ENCODE measurements at regions not wholly inside any gene's neighbourhood (a gene's known extent, or its start where the extent isn't known, plus 50 kb on each side); places are given as distances from the start of the nearest gene placed in this dataset.

DNA sequence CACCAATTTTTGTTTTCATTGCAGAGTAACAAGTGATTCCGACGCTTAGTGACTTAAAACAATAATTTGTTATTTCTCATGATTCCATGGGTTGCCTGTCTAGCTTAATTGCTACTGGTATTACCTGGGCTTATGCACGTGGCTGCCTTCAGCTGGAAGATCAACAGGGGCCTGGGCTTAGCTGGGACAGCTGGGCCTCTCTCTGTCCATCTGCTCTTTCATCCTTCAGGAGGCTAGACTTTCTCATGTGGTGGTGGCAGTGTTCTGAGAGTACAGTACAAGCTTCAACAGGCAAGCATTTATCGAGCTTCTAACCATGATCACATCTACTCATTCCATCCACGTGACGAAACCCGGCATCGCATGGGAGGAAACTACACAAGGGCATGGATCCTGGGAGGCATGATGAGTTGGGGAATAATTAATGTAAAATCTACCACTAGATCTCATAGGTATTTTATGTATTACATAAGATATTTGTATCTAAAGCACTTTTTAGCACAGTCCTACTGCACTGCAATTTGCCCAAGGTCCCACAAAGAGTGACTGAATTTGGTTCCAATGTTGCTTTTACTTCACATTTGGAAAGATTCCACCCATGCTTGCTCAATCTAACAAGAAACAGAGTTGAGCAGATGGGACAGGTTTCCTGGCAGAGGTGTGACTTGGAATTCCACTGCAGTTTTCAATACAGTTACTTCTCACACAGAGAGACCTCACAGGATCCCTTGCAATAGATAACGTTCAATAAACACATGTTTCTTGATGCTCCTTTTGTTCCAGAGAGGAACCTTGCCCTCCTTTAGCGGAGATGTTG lies 153.1 kb upstream of the FRMD6 start:
- Histone ChIP-seq H3K27me3 (ENCODE audit: low read length) (no peaks in the 10 kb centered on the region), H3K4me3 (ENCODE audit: insufficient read depth, low read length, poor library complexity, severe bottlenecking) (no peak overlapping the region), H4K20me1 (ENCODE audit: low read depth, low read length) (no peaks in the 10 kb centered on the region), H3K79me2 (ENCODE audit: insufficient read depth, low read length) (no peaks in the 10 kb centered on the region), H3K27ac (ENCODE audit: low read depth, low read length) (no peak overlapping the region), H2AFZ (ENCODE audit: low read depth, low read length, severe bottlenecking) (no peak overlapping the region), H3K9me3 (ENCODE audit: insufficient read depth, low read length) (no peaks in the 10 kb centered on the region; the same call in 1 of the 2 replicates), H3K4me2 (ENCODE audit: low read depth, low read length, poor library complexity, severe bottlenecking) (no peak overlapping the region), H3K36me3 (ENCODE audit: low read length) (no peaks in the 10 kb centered on the region), H3K9ac (ENCODE audit: low read length) (no peak overlapping the region), H3K9me2 (replicated peaks; ENCODE audit: insufficient read depth, low read length) (no peaks in the 10 kb centered on the region), H3F3A (ENCODE audit: insufficient read depth) (no peaks in the 10 kb centered on the region)
- TF ChIP-seq, protein P1, sequence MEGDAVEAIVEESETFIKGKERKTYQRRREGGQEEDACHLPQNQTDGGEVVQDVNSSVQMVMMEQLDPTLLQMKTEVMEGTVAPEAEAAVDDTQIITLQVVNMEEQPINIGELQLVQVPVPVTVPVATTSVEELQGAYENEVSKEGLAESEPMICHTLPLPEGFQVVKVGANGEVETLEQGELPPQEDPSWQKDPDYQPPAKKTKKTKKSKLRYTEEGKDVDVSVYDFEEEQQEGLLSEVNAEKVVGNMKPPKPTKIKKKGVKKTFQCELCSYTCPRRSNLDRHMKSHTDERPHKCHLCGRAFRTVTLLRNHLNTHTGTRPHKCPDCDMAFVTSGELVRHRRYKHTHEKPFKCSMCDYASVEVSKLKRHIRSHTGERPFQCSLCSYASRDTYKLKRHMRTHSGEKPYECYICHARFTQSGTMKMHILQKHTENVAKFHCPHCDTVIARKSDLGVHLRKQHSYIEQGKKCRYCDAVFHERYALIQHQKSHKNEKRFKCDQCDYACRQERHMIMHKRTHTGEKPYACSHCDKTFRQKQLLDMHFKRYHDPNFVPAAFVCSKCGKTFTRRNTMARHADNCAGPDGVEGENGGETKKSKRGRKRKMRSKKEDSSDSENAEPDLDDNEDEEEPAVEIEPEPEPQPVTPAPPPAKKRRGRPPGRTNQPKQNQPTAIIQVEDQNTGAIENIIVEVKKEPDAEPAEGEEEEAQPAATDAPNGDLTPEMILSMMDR (IDR thresholded peaks at IDR 0.05; ENCODE audit: insufficient read depth, low read length, poor library complexity, severe bottlenecking) = no peak
- no peak for TF ChIP-seq EZH2phosphoT487 (conservative IDR thresholded peaks at IDR 0.05; ENCODE audit: low read length)

DNA sequence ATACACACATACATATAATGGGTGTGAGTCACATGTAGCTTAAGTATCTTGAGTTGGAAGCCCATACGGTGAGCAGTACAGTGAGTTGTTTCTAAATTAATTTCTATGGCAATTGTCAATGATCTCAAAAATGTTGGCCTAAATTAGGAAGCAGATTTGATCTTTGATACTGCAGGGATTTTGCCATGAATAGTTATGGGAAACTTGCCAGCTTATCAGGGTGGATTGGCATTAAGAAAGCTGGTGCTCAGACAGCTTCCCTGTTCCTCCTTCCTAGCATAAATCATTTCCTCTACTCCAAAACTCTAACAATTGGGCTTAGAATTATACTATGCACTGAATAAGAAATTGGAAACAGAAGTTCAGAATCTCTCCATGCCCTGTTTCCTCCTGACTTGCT lies 150.9 kb upstream of the FRMD6 start:
- Histone ChIP-seq H3K9ac (ENCODE audit: low read length) (no peak overlapping the region), H3K9me2 (replicated peaks; ENCODE audit: insufficient read depth, low read length) (no peaks in the 10 kb centered on the region), H4K20me1 (ENCODE audit: low read depth, low read length) (no peaks in the 10 kb centered on the region), H3K4me3 (ENCODE audit: insufficient read depth, low read length, poor library complexity, severe bottlenecking) (no peak overlapping the region), H3K36me3 (ENCODE audit: low read length) (no peaks in the 10 kb centered on the region), H3K79me2 (ENCODE audit: insufficient read depth, low read length) (no peaks in the 10 kb centered on the region), H3K27ac (ENCODE audit: low read depth, low read length) (no peak overlapping the region), H3K27me3 (ENCODE audit: low read length) (no peaks in the 10 kb centered on the region), H3K4me2 (ENCODE audit: low read depth, low read length, poor library complexity, severe bottlenecking) (no peak overlapping the region), H3F3A (ENCODE audit: insufficient read depth) (no peaks in the 10 kb centered on the region), H3K9me3 (ENCODE audit: insufficient read depth, low read length) (no peaks in the 10 kb centered on the region; the same call in 1 of the 2 replicates), H2AFZ (ENCODE audit: low read depth, low read length, severe bottlenecking) (no peak overlapping the region)
- TF ChIP-seq, protein P1 (IDR thresholded peaks at IDR 0.05; ENCODE audit: insufficient read depth, low read length, poor library complexity, severe bottlenecking) = no peak
- TF ChIP-seq EZH2phosphoT487 (conservative IDR thresholded peaks at IDR 0.05; ENCODE audit: low read length) = no peak

DNA sequence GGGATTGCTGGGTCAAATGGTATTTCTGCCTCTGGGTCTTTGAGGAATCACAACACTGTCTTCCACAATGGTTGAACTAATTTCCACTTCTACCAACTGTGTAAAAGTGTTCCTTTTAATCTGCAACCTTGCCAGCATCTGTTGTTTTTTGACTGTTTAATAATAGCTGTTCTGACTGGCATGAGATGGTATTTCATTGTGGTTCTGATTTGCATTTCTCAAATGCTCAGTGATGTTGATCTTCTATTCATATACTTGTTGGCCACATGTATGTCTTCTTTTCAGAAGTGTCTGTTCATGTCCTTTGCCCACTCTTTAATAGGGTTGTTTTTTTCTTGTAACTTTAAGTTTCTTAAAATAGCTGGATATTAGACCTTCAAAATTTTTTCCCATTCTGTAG lies 150.0 kb upstream of the FRMD6 start:
- H3K79me2 ChIP-seq (ENCODE audit: insufficient read depth, low read length) = no peaks in the 10 kb centered on the region
- no peaks in the 10 kb centered on the region for H3K9me2 ChIP-seq (replicated peaks; ENCODE audit: insufficient read depth, low read length)
- no peak overlapping the region for H3K4me3 ChIP-seq (ENCODE audit: insufficient read depth, low read length, poor library complexity, severe bottlenecking)
- no peak overlapping the region for H3K4me2 ChIP-seq (ENCODE audit: low read depth, low read length, poor library complexity, severe bottlenecking)
- no peak overlapping the region for H3K9ac ChIP-seq (ENCODE audit: low read length)
- H4K20me1 ChIP-seq (ENCODE audit: low read depth, low read length) = no peaks in the 10 kb centered on the region
- H3K27ac ChIP-seq (ENCODE audit: low read depth, low read length) = no peak overlapping the region
- TF ChIP-seq EZH2phosphoT487 (conservative IDR thresholded peaks at IDR 0.05; ENCODE audit: low read length) = no peak
- TF ChIP-seq, protein P1 (IDR thresholded peaks at IDR 0.05; ENCODE audit: insufficient read depth, low read length, poor library complexity, severe bottlenecking) = no peak
- H2AFZ ChIP-seq (ENCODE audit: low read depth, low read length, severe bottlenecking) = no peak overlapping the region
- no peaks in the 10 kb centered on the region for H3K27me3 ChIP-seq (ENCODE audit: low read length)
- no peaks in the 10 kb centered on the region for H3F3A ChIP-seq (ENCODE audit: insufficient read depth)
- no peaks in the 10 kb centered on the region for H3K36me3 ChIP-seq (ENCODE audit: low read length)
- no peaks in the 10 kb centered on the region; the same call in 1 of the 2 replicates for H3K9me3 ChIP-seq (ENCODE audit: insufficient read depth, low read length)
